22Rv1 (cell line): ENCODE measurements at regions not wholly inside any gene's neighbourhood (a gene's known extent, or its start where the extent isn't known, plus 50 kb on each side); places are given as distances from the start of the nearest gene placed in this dataset.

ENCODE experiments used
- CTCF ChIP-seq: fragments of 450-650 bp; IDR thresholded peaks from 2 replicates; pipeline ENCODE4 v1.5.1; 2017; ENCODE audit warnings: mild to moderate bottlenecking
- ZFX ChIP-seq: fragments of 450-650 bp; IDR thresholded peaks from 2 replicates; pipeline ENCODE4 v1.6.1; 2017; ENCODE audit warnings: antibody characterized with exemption, borderline replicate concordance

GRCh38 chr21:17414766-17415165 lies 98.1 kb upstream of the CXADR start:
- TF ChIP-seq CTCF (no peak), ZFX (no peak)
